ENCODE measurements at regions not wholly inside any gene's neighbourhood (a gene's known extent, or its start where the extent isn't known, plus 50 kb on each side); places are given as distances from the start of the nearest gene placed in this dataset.

- Histone ChIP-seq H3K27ac (replicated peaks in 1 of 4) (no peak overlapping the region), H3K4me1 (no peaks in the 10 kb centered on the region), H3K9me3 (no peaks in the 10 kb centered on the region), H3K27me3 (peaks cover 0 to 3% (median 0%) of the 10 kb centered on the region in 4 donors), H3K36me3 (no peaks in the 10 kb centered on the region), H3K4me3 (no peak overlapping the region)
- no peak for DNase-seq (ENCODE audit: extremely low spot score)
- TF ChIP-seq CTCF (IDR thresholded peaks at IDR 0.05) (no peak), POLR2AphosphoS5 (IDR thresholded peaks at IDR 0.05) (no peak), EP300 (IDR thresholded peaks at IDR 0.05) (no peak), POLR2A (IDR thresholded peaks at IDR 0.05; ENCODE audit: low read depth) (no peak)
- 93% methylated on average over 2 of the region's 2 CpGs for WGBS
- intact Hi-C loops (cut with DNase I) = no loop called here
These were observed 58.1 kb upstream of the ESR1 start for GRCh38 chr6:151749341-151749740.

- Histone ChIP-seq H3K36me3 (no peaks in the 10 kb centered on the region), H3K4me3 (no peak overlapping the region), H3K4me1 (no peaks in the 10 kb centered on the region), H3K27ac (replicated peaks in 1 of 4) (no peak overlapping the region), H3K27me3 (no peaks in the 10 kb centered on the region), H3K9me3 (no peaks in the 10 kb centered on the region)
- no peak for DNase-seq (ENCODE audit: extremely low spot score)
- intact Hi-C loops (cut with DNase I) = no loop called here
- 83% methylated on average over 4 of the region's 4 CpGs for WGBS
- no peak for TF ChIP-seq POLR2A (IDR thresholded peaks at IDR 0.05; ENCODE audit: low read depth)
- no peak for TF ChIP-seq EP300 (IDR thresholded peaks at IDR 0.05)
These were observed 53.9 kb upstream of the ESR1 start for GRCh38 chr6:151753581-151753980.

- no peak for DNase-seq (ENCODE audit: extremely low spot score)
- no peaks in the 10 kb centered on the region for H3K36me3 ChIP-seq
- no peaks in the 10 kb centered on the region for H3K9me3 ChIP-seq
- H3K27me3 ChIP-seq = no peaks in the 10 kb centered on the region
- no peaks in the 10 kb centered on the region for H3K4me1 ChIP-seq
- TF ChIP-seq POLR2AphosphoS5 (IDR thresholded peaks at IDR 0.05) (no peak), POLR2A (IDR thresholded peaks at IDR 0.05; ENCODE audit: low read depth) (no peak), CTCF (IDR thresholded peaks at IDR 0.05) (no peak), EP300 (IDR thresholded peaks at IDR 0.05) (no peak)
- H3K4me3 ChIP-seq = no peak overlapping the region
- 61% methylated on average over 5 of the region's 5 CpGs for WGBS
- intact Hi-C loops (cut with DNase I) = no loop called here
- H3K27ac ChIP-seq (replicated peaks in 1 of 4) = peak overlapping the region in 2 of 4 donors; percentile 28 to 38
These were observed 50.0 kb upstream of the ESR1 start for GRCh38 chr6:151757506-151757955.
